OCI-LY7 (cell line): ENCODE measurements at regions not wholly inside any gene's neighbourhood (a gene's known extent, or its start where the extent isn't known, plus 50 kb on each side); places are given as distances from the start of the nearest gene placed in this dataset.

Source experiments
- BruUV-seq: library from RNA; stranded (reverse); fragments of 400-500 nt; replicated peaks from 2 replicates; lab custom pipeline; 2021; lab: Mats Ljungman, UMichigan
- CTCF ChIA-PET: fragments of 300-600 bp; sonication (Branson Sonifier 250); formaldehyde crosslinking; loops from one replicate; lab custom pipeline; 2022; ENCODE audit warnings: antibody characterized with exemption; ENCODE audit not compliant: unreplicated experiment; lab: Charles Lee
- POLR2A ChIA-PET: fragments of 300-600 bp; sonication (Branson Sonifier 250); formaldehyde crosslinking; loops from one replicate; lab custom pipeline; 2022; ENCODE audit warnings: antibody characterized with exemption; lab: Charles Lee
- DNase-seq: peaks from one replicate; pipeline ENCODE4 v3.0.0-alpha.2; 2015; ENCODE audit warnings: low spot score
- H2AFZ ChIP-seq: fragments of 200-600 bp; sonication (generic), shearing (Covaris generic); 2 replicates; pipeline ENCODE4 v1.6.1; 2014; ENCODE audit warnings: mild to moderate bottlenecking, antibody characterized with exemption, low read length, moderate library complexity
- H3K27ac ChIP-seq: fragments of 200-600 bp; sonication (generic); 2 replicates; pipeline ENCODE4 v1.5.1; 2014; ENCODE audit warnings: mixed run types, low read depth, mild to moderate bottlenecking, moderate library complexity, low read length, inconsistent platforms; ENCODE audit not compliant: poor library complexity, severe bottlenecking
- H3K36me3 ChIP-seq: fragments of 200-600 bp; sonication (generic); 2 replicates; pipeline ENCODE4 v1.6.1; 2014; ENCODE audit warnings: mild to moderate bottlenecking, antibody characterized with exemption, low read length, moderate library complexity, mixed read lengths; ENCODE audit not compliant: insufficient read depth
- H3K4me1 ChIP-seq: fragments of 200-600 bp; sonication (generic); 2 replicates; pipeline ENCODE4 v1.5.1; 2014; ENCODE audit warnings: mild to moderate bottlenecking, low read length; ENCODE audit not compliant: insufficient read depth, poor library complexity, severe bottlenecking
- H3K4me2 ChIP-seq: fragments of 200-600 bp; sonication (generic); 2 replicates; pipeline ENCODE4 v1.6.1; 2014; ENCODE audit warnings: mild to moderate bottlenecking, low read length
- H3K4me3 ChIP-seq: fragments of 200-600 bp; sonication (generic); 2 replicates; pipeline ENCODE4 v1.5.1; 2014; ENCODE audit warnings: mild to moderate bottlenecking, low read depth, low read length; ENCODE audit not compliant: poor library complexity, severe bottlenecking
- H3K79me2 ChIP-seq: fragments of 200-600 bp; sonication (generic); 2 replicates; pipeline ENCODE4 v1.6.1; 2016; ENCODE audit warnings: low read depth, mild to moderate bottlenecking, low read length, moderate library complexity, mixed read lengths; ENCODE audit not compliant: insufficient read depth
- H3K9me2 ChIP-seq: fragments of 200-600 bp; sonication (generic); 2 replicates; pipeline ENCODE4 v1.6.1; 2016; ENCODE audit warnings: mild to moderate bottlenecking, low read length, mixed read lengths; ENCODE audit not compliant: insufficient read depth
- H3K9me3 ChIP-seq: fragments of 200-600 bp; sonication (generic); 2 replicates; pipeline ENCODE4 v1.6.1; 2014; ENCODE audit warnings: mild to moderate bottlenecking, mixed run types, low read length, mixed read lengths
- H4K20me1 ChIP-seq: fragments of 200-600 bp; sonication (generic); 2 replicates; pipeline ENCODE4 v1.6.1; 2014; ENCODE audit warnings: mild to moderate bottlenecking, antibody characterized with exemption, low read length, moderate library complexity, mixed read lengths; ENCODE audit not compliant: insufficient read depth
- CTCF ChIP-seq: fragments of 200-600 bp; sonication (generic); conservative IDR thresholded peaks from 2 replicates; pipeline ENCODE4 v1.5.1; 2014; ENCODE audit warnings: mild to moderate bottlenecking, antibody characterized with exemption, low read length, moderate library complexity, mixed read lengths
- EZH2phosphoT487 ChIP-seq: fragments of 200-600 bp; sonication (generic); IDR thresholded peaks from 2 replicates; pipeline ENCODE4 v1.6.1; 2018; ENCODE audit warnings: low read depth, borderline replicate concordance, mild to moderate bottlenecking, mixed run types, antibody characterized with exemption, low read length, moderate library complexity, mixed read lengths
- intact Hi-C: fragments of 100-400 bp; cut with micrococcal nuclease; formaldehyde crosslinking; loops from one replicate; pipeline ENCODE4 v1.10.0; 2022; ENCODE audit not compliant: unreplicated experiment

DNA sequence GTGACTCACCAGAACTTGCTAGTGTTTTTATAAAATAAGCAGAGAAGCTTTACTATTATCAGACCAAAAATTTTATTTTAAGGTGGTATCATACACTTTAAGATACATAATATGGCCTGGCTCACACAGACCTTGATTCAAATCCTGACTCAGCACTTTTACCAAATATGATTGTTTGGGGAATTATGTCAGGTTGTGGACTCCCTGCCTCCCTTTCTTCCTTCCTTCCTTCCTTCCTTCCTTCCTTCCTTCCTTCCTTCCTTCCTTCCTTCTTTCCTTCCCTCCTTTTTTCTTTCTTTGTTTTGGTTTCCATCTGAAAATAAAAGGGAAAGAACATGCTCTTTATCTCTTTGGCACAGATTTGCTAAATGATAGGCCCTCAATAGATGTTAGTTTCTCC, 186.0 kb upstream of the MMS22L start:
- intact Hi-C loops = no loop called here
- no peaks in the 10 kb centered on the region for H3K36me3 ChIP-seq
- no peaks in the 10 kb centered on the region for H4K20me1 ChIP-seq
- no peaks in the 10 kb centered on the region for H3K9me2 ChIP-seq
- no peak overlapping the region for H3K4me3 ChIP-seq
- H3K27ac ChIP-seq = no peak overlapping the region
- no peak overlapping the region for H2AFZ ChIP-seq
- no peak for DNase-seq
- ChIA-PET POLR2A (interaction anchor here (0.6 kb wide), 1 partner anchor 17 kb away, joined by 4 read pairs; no protein-coding TSS in a partner anchor), CTCF (no interaction called here)
- no peaks in the 10 kb centered on the region for H3K4me1 ChIP-seq
- no peak overlapping the region for H3K4me2 ChIP-seq
- no peaks in the 10 kb centered on the region for H3K79me2 ChIP-seq
- no TSS peak for BruUV-seq
- TF ChIP-seq CTCF = no peak
- no peak for TF ChIP-seq EZH2phosphoT487
- no peaks in the 10 kb centered on the region for H3K9me3 ChIP-seq

- H3K27ac ChIP-seq = no peak overlapping the region
- H3K9me3 ChIP-seq = no peaks in the 10 kb centered on the region
- no peaks in the 10 kb centered on the region for H3K4me1 ChIP-seq
- H3K9me2 ChIP-seq = no peaks in the 10 kb centered on the region
- BruUV-seq = no TSS peak
- no peak overlapping the region for H3K4me2 ChIP-seq
- intact Hi-C loops = no loop called here
- ChIA-PET CTCF (no interaction called here), POLR2A (interaction anchor here (0.6 to 1.2 kb wide), 2 partner anchors 11 to 16 kb away, joined by 3 to 4 read pairs; no protein-coding TSS in a partner anchor)
- no peaks in the 10 kb centered on the region for H3K36me3 ChIP-seq
- DNase-seq = no peak
- H2AFZ ChIP-seq = no peak overlapping the region
- H3K4me3 ChIP-seq = no peak overlapping the region
- no peaks in the 10 kb centered on the region for H3K79me2 ChIP-seq
- H4K20me1 ChIP-seq = no peaks in the 10 kb centered on the region
- no peak for TF ChIP-seq CTCF
- no peak for TF ChIP-seq EZH2phosphoT487
Observed at GRCh38 chr6:97469451-97469850, 186.4 kb upstream of the MMS22L start.

DNA sequence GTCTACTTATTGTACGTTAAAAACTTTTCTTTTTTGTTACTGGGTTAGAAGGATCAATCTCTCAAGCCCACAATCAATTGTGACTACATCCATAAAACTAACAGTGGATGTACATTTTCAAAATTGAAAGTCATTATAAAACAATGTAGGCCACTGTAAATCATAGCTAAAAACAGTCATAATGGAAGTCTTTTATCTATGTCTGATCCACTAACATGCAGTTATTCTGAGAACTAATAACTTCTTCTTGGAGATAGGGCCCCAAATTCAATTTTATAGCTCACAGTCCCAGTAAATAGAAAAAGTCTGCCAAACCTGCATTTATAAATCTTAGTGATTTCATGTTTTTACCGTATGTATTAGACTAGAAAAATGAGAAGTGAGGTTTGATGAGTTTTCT, 187.3 kb upstream of the MMS22L start:
- ChIA-PET CTCF (no interaction called here), POLR2A (interaction anchor here (0.7 to 1.2 kb wide), 2 partner anchors 10 to 274 kb away, joined by 3 to 4 read pairs; no protein-coding TSS in a partner anchor)
- Histone ChIP-seq H3K4me1 (no peaks in the 10 kb centered on the region), H3K9me2 (no peaks in the 10 kb centered on the region), H2AFZ (no peak overlapping the region), H4K20me1 (no peaks in the 10 kb centered on the region), H3K36me3 (no peaks in the 10 kb centered on the region), H3K9me3 (no peaks in the 10 kb centered on the region), H3K4me3 (no peak overlapping the region), H3K27ac (no peak overlapping the region), H3K4me2 (no peak overlapping the region), H3K79me2 (no peaks in the 10 kb centered on the region)
- no TSS peak for BruUV-seq
- intact Hi-C loops = no loop called here
- no peak for DNase-seq
- TF ChIP-seq EZH2phosphoT487 (no peak), CTCF (no peak)
